Hepatic stellate cell (primary cell): ENCODE measurements at regions not wholly inside any gene's neighbourhood (a gene's known extent, or its start where the extent isn't known, plus 50 kb on each side); places are given as distances from the start of the nearest gene placed in this dataset.

Source experiments
- DNase-seq: peaks from one replicate; pipeline ENCODE4 v3.0.0; 2011; ENCODE audit warnings: low spot score

- DNase-seq = no peak
These were observed 117.3 kb upstream of the CAND1 start for GRCh38 chr12:67151886-67152285.

GRCh38 chr12:67152451-67152850, 116.7 kb upstream of the CAND1 start:
- DNase-seq = no peak

- no peak for DNase-seq
These were observed 114.3 kb upstream of the CAND1 start for GRCh38 chr12:67154901-67155300.

GRCh38 chr12:67155863-67156262, 113.3 kb upstream of the CAND1 start:
- no peak for DNase-seq

- DNase-seq = peak; percentile 4
These were observed 107.7 kb upstream of the CAND1 start for GRCh38 chr12:67161322-67161918.

GRCh38 chr12:67173258-67173657, 95.9 kb upstream of the CAND1 start:
- DNase-seq = no peak

GRCh38 chr12:67182551-67182950, 86.6 kb upstream of the CAND1 start:
- no peak for DNase-seq

GRCh38 chr12:67193704-67194103, 75.5 kb upstream of the CAND1 start:
- peak; percentile 0 for DNase-seq

GRCh38 chr12:67200386-67200785, 68.8 kb upstream of the CAND1 start:
- DNase-seq = no peak

- DNase-seq = no peak
These were observed 67.0 kb upstream of the CAND1 start for GRCh38 chr12:67202011-67202677.

GRCh38 chr12:67202678-67203012, 66.5 kb upstream of the CAND1 start:
- no peak for DNase-seq

GRCh38 chr12:67208281-67209067, 60.7 kb upstream of the CAND1 start:
- no peak for DNase-seq

GRCh38 chr12:67211029-67211428, 58.1 kb upstream of the CAND1 start:
- no peak for DNase-seq

GRCh38 chr12:67211494-67211893, 57.7 kb upstream of the CAND1 start:
- no peak for DNase-seq

- no peak for DNase-seq
These were observed 51.5 kb upstream of the CAND1 start for GRCh38 chr12:67217647-67218046.
